SK-N-SH (cell line): ENCODE measurements at regions not wholly inside any gene's neighbourhood (a gene's known extent, or its start where the extent isn't known, plus 50 kb on each side); places are given as distances from the start of the nearest gene placed in this dataset.

ENCODE experiments used
- CTCF ChIA-PET: fragments of 300-600, 350-600 bp; formaldehyde crosslinking; extraction: SDS; loops from one replicate; lab custom pipeline; 2021; lab: Yijun Ruan, JAX
- POLR2A ChIA-PET: fragments of 350-600 bp; sonication (Branson Sonifier 250); formaldehyde crosslinking; extraction: SDS; loops from one replicate; lab custom pipeline; 2020; ENCODE audit warnings: antibody characterized with exemption, inconsistent platforms; lab: Yijun Ruan, JAX
- DNase-seq: peaks from one replicate; pipeline ENCODE4 v3.0.0; 2012
- H2AFZ ChIP-seq: fragments of 200-600 bp; sonication (generic); 2 replicates; pipeline ENCODE4 v1.8.1; 2016; ENCODE audit warnings: antibody characterized with exemption, mild to moderate bottlenecking, low read depth
- H3F3A ChIP-seq: fragments of 200-600 bp; sonication (generic); replicated peaks from 2 replicates; pipeline ENCODE3; 2016; ENCODE audit warnings: antibody characterized with exemption, mild to moderate bottlenecking; ENCODE audit not compliant: insufficient read depth
- H3K27ac ChIP-seq, 2 experiments: fragments of 200-500 bp in 1 of 2; fragments of 200-600 bp in 1 of 2; sonication (Bioruptor generic) in 1 of 2; sonication (generic), shearing (Covaris generic) in 1 of 2; 2 replicates each; pipeline versions ENCODE4 v1.5.1 to v1.6.1; 2014 to 2016; ENCODE audit warnings: low read depth in 2 of 2, inconsistent platforms in 1 of 2, low read length in 1 of 2, mild to moderate bottlenecking in 1 of 2, mixed read lengths in 1 of 2
- H3K27me3 ChIP-seq: fragments of 200-600 bp; sonication (generic), shearing (Covaris generic); 2 replicates; pipeline ENCODE4 v1.6.1; 2016; ENCODE audit warnings: mixed run types; ENCODE audit not compliant: insufficient read depth
- H3K36me3 ChIP-seq, 2 experiments: fragments of 200-500 bp in 1 of 2; fragments of 200-600 bp in 1 of 2; sonication (Bioruptor generic) in 1 of 2; sonication (generic) in 1 of 2; replicated peaks in 1 of 2; 2 replicates each; pipeline versions ENCODE3 to v1.5.1; 2014 to 2016; ENCODE audit warnings: low read length in 1 of 2, mild to moderate bottlenecking in 1 of 2; ENCODE audit not compliant: insufficient read depth in 2 of 2, control insufficient read depth in 1 of 2
- H3K4me1 ChIP-seq, 2 experiments: fragments of 200-500 bp in 1 of 2; fragments of 200-600 bp in 1 of 2; sonication (Bioruptor generic) in 1 of 2; sonication (generic), shearing (Covaris generic) in 1 of 2; 2 replicates each; pipeline versions ENCODE4 v1.5.1 to v1.6.1; 2014 to 2016; ENCODE audit warnings: low read depth in 1 of 2, low read length in 1 of 2, mixed run types in 1 of 2; ENCODE audit not compliant: insufficient read depth in 2 of 2, control insufficient read depth in 1 of 2
- H3K4me2 ChIP-seq: fragments of 200-600 bp; sonication (generic), shearing (Covaris generic); 2 replicates; pipeline ENCODE4 v1.6.1; 2017; ENCODE audit warnings: mixed run types
- H3K4me3 ChIP-seq, 2 experiments: fragments of 200-500 bp in 1 of 2; fragments of 200-600 bp in 1 of 2; sonication (Bioruptor generic) in 1 of 2; sonication (generic), shearing (Covaris generic) in 1 of 2; 2 replicates each; pipeline versions ENCODE4 v1.5.1 to v1.8.1; 2014 to 2016; ENCODE audit warnings: low read depth in 2 of 2, inconsistent platforms in 1 of 2, low read length in 1 of 2, mild to moderate bottlenecking in 1 of 2, mixed read lengths in 1 of 2, moderate library complexity in 1 of 2
- H3K79me2 ChIP-seq: fragments of 200-600 bp; sonication (generic); 2 replicates; pipeline ENCODE4 v1.8.1; 2017; ENCODE audit warnings: mild to moderate bottlenecking; ENCODE audit not compliant: insufficient read depth
- H3K9ac ChIP-seq: fragments of 200-600 bp; sonication (generic); 2 replicates; pipeline ENCODE4 v1.6.1; 2017; ENCODE audit warnings: mixed run types
- H3K9me2 ChIP-seq: fragments of 200-600 bp; sonication (generic); 2 replicates; pipeline ENCODE4 v1.6.1; 2017; ENCODE audit warnings: mixed run types
- H3K9me3 ChIP-seq: fragments of 200-600 bp; sonication (generic); 2 replicates; pipeline ENCODE4 v1.6.1; 2017; ENCODE audit warnings: mixed run types, mild to moderate bottlenecking, moderate library complexity
- H4K20me1 ChIP-seq: fragments of 200-600 bp; sonication (generic); 2 replicates; pipeline ENCODE4 v1.6.1; 2017; ENCODE audit warnings: mild to moderate bottlenecking, mixed run types; ENCODE audit not compliant: insufficient read depth
- CHD2 ChIP-seq: fragments of 150-350 bp; IDR thresholded peaks from 2 replicates; pipeline ENCODE4 v1.6.1; 2018; ENCODE audit warnings: low read length; ENCODE audit not compliant: partially characterized antibody
- EP300 ChIP-seq, 2 experiments: IDR thresholded peaks; 2 replicates each; pipeline versions ENCODE4 v1.4.0 to v1.6.1; 2012; ENCODE audit warnings: borderline replicate concordance in 1 of 2, low read depth in 1 of 2, low read length in 1 of 2
- FOSL2 ChIP-seq: IDR thresholded peaks from 2 replicates; pipeline ENCODE4 v1.4.0; 2012; ENCODE audit warnings: low read depth, mild to moderate bottlenecking, moderate library complexity, borderline replicate concordance
- FOXJ3 ChIP-seq: sonication (generic); formaldehyde crosslinking; IDR thresholded peaks from 2 replicates; pipeline ENCODE4 v1.5.1; 2020; ENCODE audit warnings: mild to moderate bottlenecking, missing genetic modification reagents
- FOXM1 ChIP-seq: IDR thresholded peaks from 2 replicates; pipeline ENCODE4 v1.4.0; 2012; ENCODE audit warnings: low read depth, mild to moderate bottlenecking
- GABPA ChIP-seq: IDR thresholded peaks from 2 replicates; pipeline ENCODE4 v1.4.0; 2012; ENCODE audit warnings: low read depth, mild to moderate bottlenecking
- GATA2 ChIP-seq: sonication (generic); formaldehyde crosslinking; IDR thresholded peaks from 2 replicates; pipeline ENCODE4 v1.5.0; 2020; ENCODE audit warnings: mild to moderate bottlenecking, missing genetic modification reagents
- MEF2A ChIP-seq: IDR thresholded peaks from 2 replicates; pipeline ENCODE4 v1.4.0; 2012; ENCODE audit warnings: low read depth, borderline replicate concordance
- MXI1 ChIP-seq: IDR thresholded peaks from 2 replicates; pipeline ENCODE4 v1.6.1; 2012; ENCODE audit warnings: mild to moderate bottlenecking, low read depth, low read length, improper control_type of control experiment
- NRF1 ChIP-seq: IDR thresholded peaks from 2 replicates; pipeline ENCODE4 v1.6.1; 2012; ENCODE audit warnings: low read depth, mild to moderate bottlenecking, low read length
- RAD21 ChIP-seq: IDR thresholded peaks from 2 replicates; pipeline ENCODE4 v1.6.1; 2012; ENCODE audit warnings: mild to moderate bottlenecking, low read length
- RXRA ChIP-seq: IDR thresholded peaks from 2 replicates; pipeline ENCODE4 v1.4.0; 2012; ENCODE audit warnings: low read depth, mild to moderate bottlenecking, borderline replicate concordance
- SIN3A ChIP-seq: IDR thresholded peaks from 2 replicates; pipeline ENCODE4 v1.6.1; 2012; ENCODE audit warnings: low read depth, mild to moderate bottlenecking, low read length, moderate library complexity, borderline replicate concordance
- TAF1 ChIP-seq: IDR thresholded peaks from 2 replicates; pipeline ENCODE4 v1.6.1; 2012; ENCODE audit warnings: low read depth, mild to moderate bottlenecking, low read length, moderate library complexity, borderline replicate concordance
- TEAD4 ChIP-seq: IDR thresholded peaks from 2 replicates; pipeline ENCODE4 v1.4.0; 2012; ENCODE audit warnings: mild to moderate bottlenecking, borderline replicate concordance; ENCODE audit not compliant: insufficient read depth
- USF1 ChIP-seq: IDR thresholded peaks from 2 replicates; pipeline ENCODE4 v1.4.0; 2012; ENCODE audit warnings: low read depth, borderline replicate concordance
- USF2 ChIP-seq: fragments of 150-350 bp; IDR thresholded peaks from 2 replicates; pipeline ENCODE4 v1.6.1; 2017; ENCODE audit warnings: antibody characterized with exemption, low read length, low read depth, borderline replicate concordance
- WGBS: methylation state at CpG from one replicate; pipeline ENCODE4 v1.1.6; 2017; ENCODE audit warnings: low lambda C conversion rate; 5-methylcytosine and 5-hydroxymethylcytosine counted together

- H3K9me2 ChIP-seq = no peaks in the 10 kb centered on the region
- H3K4me2 ChIP-seq = no peak overlapping the region
- no peaks in the 10 kb centered on the region for H3K79me2 ChIP-seq
- ChIA-PET CTCF (interaction anchor here (0.8 kb wide), 1 partner anchor 11 kb away, joined by 3 read pairs; no protein-coding TSS in a partner anchor), POLR2A (no interaction called here)
- H4K20me1 ChIP-seq = no peaks in the 10 kb centered on the region
- no peaks in the 10 kb centered on the region for H3K36me3 ChIP-seq
- no peak overlapping the region for H3K9ac ChIP-seq
- no peak for DNase-seq
- no peaks in the 10 kb centered on the region for H3K27me3 ChIP-seq
- H3K4me3 ChIP-seq = no peak overlapping the region
- H3K9me3 ChIP-seq = no peaks in the 10 kb centered on the region
- no peak for TF ChIP-seq USF1
- no peak for TF ChIP-seq FOXJ3 (CRISPR knock-in tag)
- no peak for TF ChIP-seq EP300 (IDR thresholded peaks at IDR 0.05; ENCODE audit: borderline replicate concordance in 1 of 2, low read depth in 1 of 2, low read length in 1 of 2)
- TF ChIP-seq FOSL2 = no peak
- no peak for TF ChIP-seq GABPA
- no peak for TF ChIP-seq TEAD4
- no peak for TF ChIP-seq RAD21
- TF ChIP-seq GATA2 = no peak
- TF ChIP-seq MXI1 = no peak
- no peaks in the 10 kb centered on the region for H3F3A ChIP-seq
- no peak overlapping the region for H3K27ac ChIP-seq
- WGBS = 0% methylated on average over 2 of the region's 2 CpGs
- no peak overlapping the region for H2AFZ ChIP-seq
- H3K4me1 ChIP-seq = no peaks in the 10 kb centered on the region
Measured at GRCh38 chr2:82428251-82428650, 2030.8 kb downstream of the SUCLG1 start.

- Histone ChIP-seq H3K27ac (no peak overlapping the region), H3K4me3 (no peak overlapping the region), H3K4me2 (no peak overlapping the region), H3K4me1 (no peaks in the 10 kb centered on the region), H2AFZ (no peak overlapping the region), H3K79me2 (no peaks in the 10 kb centered on the region), H3K9ac (no peak overlapping the region), H3K9me3 (no peaks in the 10 kb centered on the region; the same call in 1 of the 2 replicates), H4K20me1 (no peaks in the 10 kb centered on the region), H3K36me3 (no peaks in the 10 kb centered on the region), H3K9me2 (no peaks in the 10 kb centered on the region), H3K27me3 (no peaks in the 10 kb centered on the region), H3F3A (no peaks in the 10 kb centered on the region)
- WGBS = 2% methylated on average over 3 of the region's 3 CpGs
- no peak for TF ChIP-seq TAF1
- no peak for TF ChIP-seq SIN3A
- TF ChIP-seq RXRA = no peak
- DNase-seq = no peak
- ChIA-PET POLR2A (no interaction called here), CTCF (no interaction called here)
Measured at GRCh38 chr2:82412021-82412420, 2047.1 kb downstream of the SUCLG1 start.

- no peak overlapping the region for H3K9ac ChIP-seq
- H3K27ac ChIP-seq = no peak overlapping the region
- H3K9me3 ChIP-seq = no peaks in the 10 kb centered on the region; the same call in 1 of the 2 replicates
- H2AFZ ChIP-seq = no peak overlapping the region
- no peaks in the 10 kb centered on the region for H3F3A ChIP-seq
- no peaks in the 10 kb centered on the region for H3K79me2 ChIP-seq
- no peak for TF ChIP-seq EP300 (IDR thresholded peaks at IDR 0.05; ENCODE audit: borderline replicate concordance in 1 of 2, low read depth in 1 of 2, low read length in 1 of 2)
- no peak for TF ChIP-seq FOXM1
- no peak for TF ChIP-seq USF2
- no peak for TF ChIP-seq NRF1
- no peak for TF ChIP-seq CHD2
- TF ChIP-seq MEF2A = no peak
- no peak for TF ChIP-seq MXI1
- H3K4me3 ChIP-seq = no peak overlapping the region
- DNase-seq = no peak
- no peaks in the 10 kb centered on the region for H3K27me3 ChIP-seq
- POLR2A ChIA-PET = no interaction called here
- 4% methylated on average over 3 of the region's 3 CpGs for WGBS
- no peak overlapping the region for H3K4me2 ChIP-seq
- H3K4me1 ChIP-seq = no peaks in the 10 kb centered on the region
- H4K20me1 ChIP-seq = no peaks in the 10 kb centered on the region
- no peaks in the 10 kb centered on the region for H3K9me2 ChIP-seq
- no peaks in the 10 kb centered on the region for H3K36me3 ChIP-seq
- CTCF ChIA-PET = no interaction called here
Measured at GRCh38 chr2:82411071-82411470, 2048.0 kb downstream of the SUCLG1 start.
